ENCODE measurements at regions not wholly inside any gene's neighbourhood (a gene's known extent, or its start where the extent isn't known, plus 50 kb on each side); places are given as distances from the start of the nearest gene placed in this dataset.

DNA sequence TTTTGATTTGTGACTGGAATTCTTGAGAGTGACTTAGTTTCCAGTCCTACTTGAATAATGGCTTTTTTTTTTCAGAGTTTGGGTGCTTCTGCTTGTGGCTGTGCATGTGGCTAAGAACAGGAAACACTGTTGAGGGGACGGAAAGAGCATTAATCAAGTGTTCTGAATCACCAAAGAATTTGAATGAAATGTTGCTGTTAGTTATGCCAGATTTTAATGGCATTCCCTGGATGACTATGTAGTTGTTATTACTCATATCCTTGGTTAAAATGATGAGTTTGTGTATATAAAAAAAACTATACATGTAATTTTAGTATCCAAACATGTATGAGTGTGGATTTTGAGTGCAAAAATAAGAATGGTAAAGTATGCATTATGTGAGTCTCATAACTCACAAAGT, 347.9 kb downstream of the BCAT1 start:
- peak in 1 of 2 donors; percentile 11 for DNase-seq

DNA sequence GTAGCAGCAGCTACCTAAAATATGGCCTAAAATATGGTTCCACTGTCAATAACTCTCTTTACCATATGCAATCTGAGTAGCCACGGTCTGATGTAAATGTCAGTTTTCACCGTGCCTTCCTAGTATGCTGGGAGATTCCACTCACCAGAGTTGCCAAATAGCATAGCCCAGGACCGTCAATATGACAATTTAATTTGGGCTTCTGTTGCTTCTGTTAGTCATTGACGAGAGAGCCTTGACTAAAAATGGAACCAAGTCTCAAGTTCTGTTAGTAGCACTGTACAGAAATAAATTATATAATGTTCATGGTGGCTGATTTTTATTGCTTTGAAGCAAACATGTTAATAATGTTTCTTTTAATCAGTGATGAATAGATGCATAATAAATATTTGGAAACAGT, 348.4 kb downstream of the BCAT1 start:
- DNase-seq: no peak

DNA sequence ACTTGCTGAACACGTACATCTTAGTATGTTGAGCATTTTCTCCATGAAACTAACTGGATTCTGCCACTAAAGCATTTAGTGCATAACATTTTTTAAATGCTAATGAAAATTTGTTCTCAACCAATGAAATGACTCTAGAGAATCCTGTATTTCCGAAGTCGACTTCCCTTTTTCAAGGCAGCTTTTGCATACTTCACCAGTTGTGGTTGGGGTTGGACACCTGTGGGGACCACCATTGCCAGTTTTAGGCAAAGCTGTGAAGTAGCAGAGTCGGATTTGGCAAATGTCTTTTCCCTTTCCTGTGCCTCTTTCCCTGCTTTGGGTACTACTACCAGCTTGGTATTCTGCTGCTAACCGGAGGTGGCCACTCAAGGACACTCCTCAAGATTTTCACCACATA, 349.2 kb downstream of the BCAT1 start:
- no peak for DNase-seq

DNA sequence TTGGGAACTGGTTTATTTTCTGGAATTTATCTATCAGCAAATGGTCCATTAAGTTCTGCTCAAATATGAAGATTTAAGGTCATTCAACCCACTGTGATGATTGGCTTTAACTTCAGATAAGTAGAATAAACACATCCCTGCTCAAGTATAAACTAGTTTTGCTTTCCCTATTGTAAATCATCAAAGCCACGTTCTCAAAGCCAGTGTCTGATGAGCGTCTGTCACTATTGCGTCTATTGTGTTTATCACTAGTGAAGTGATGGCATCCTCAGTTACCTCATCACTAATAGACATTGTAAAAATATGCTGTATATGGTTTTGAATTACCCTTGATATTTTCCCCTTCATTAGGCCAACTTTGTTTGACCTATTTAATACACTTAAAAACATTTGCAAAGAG, 351.3 kb downstream of the BCAT1 start:
- DNase-seq: no peak

DNA sequence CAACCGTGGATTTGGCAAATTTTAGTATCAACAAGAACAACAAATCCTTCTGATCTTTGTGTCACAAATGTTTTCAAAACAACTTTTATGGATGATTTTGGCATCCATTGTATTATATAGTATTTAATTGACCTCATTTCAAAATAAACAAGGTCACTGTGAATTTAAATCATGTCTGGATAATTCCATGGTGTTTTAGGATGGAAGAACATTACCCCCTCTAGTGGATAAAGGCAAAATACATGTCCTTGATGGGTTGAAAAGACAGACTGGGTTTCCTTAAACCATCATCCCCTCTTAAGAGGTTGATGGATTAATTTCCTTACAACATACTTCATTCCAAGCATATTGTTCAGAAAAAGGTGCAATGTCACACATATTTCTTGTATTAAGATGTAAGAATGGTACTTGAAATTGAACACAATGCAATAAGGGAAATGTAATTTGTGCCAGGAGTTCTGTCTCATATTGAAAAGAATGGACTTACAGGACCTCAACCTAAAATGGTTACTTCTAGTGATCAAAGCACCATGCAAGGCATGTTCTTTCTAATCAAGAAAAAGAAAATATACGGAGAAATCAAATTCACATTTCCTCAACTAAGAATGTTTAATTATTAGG, 352.0 kb downstream of the BCAT1 start:
- peak; percentile 27 to 30 for DNase-seq

DNA sequence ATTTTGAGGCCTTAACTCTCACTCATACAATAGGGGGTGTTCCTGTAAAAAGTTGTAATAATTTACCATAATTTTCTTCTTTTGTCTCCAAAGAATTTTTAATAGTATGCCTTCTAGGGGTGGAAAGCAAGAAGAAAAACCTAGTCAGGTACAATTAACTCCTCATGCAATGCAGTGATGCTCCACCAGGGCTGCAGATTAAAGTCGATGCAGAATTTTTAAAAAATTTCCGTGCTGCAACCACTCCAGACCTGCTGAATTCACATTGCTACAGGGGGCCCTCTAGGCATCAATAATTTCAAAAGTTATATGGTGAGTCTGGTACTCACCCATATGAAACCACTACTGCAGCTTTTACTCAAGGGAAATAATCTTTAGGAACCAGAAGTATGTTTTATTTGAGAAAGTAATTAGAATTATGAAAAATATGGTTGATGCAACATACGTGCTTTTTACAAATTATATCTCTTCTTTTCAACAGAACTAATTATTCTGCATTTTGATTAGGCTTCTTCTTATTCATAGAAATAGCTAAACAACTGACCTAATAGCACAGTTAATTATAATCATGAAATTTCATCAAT, 353.2 kb downstream of the BCAT1 start:
- DNase-seq: no peak

DNA sequence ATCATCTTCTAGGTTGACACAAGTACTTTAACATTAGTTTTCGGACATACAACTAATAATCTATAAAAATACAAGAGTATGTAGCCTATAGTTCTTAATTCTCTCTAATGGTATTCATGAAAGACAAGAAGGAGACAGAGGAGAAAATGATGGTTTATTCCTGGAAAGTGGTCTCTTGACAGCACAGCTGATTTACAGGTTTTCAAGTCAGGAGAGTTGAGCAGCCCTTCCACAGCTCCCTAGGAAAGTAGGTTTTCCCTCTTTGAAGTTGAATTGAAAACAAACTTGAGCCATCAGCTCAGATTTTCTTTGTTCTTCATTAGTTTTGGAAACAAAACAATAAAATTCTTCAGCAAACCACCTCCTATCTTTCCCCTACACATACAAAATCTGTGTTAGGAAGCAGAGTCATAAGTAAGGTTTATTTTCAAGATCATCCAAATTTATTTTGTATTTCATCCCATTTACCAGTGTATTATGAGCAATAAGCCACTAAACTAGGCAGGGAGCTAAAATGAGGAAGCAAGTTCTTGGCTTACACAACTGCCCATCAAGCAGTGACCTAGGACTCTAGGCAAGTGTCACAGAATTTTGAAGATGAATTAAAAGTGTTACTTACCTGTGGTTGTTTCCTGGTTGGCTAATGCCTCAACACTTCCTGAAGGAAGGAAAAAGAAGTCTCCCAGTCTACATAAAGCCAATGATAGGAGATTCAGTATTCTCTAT, 357.0 kb downstream of the BCAT1 start:
- DNase-seq: peak; percentile 54 to 58

DNA sequence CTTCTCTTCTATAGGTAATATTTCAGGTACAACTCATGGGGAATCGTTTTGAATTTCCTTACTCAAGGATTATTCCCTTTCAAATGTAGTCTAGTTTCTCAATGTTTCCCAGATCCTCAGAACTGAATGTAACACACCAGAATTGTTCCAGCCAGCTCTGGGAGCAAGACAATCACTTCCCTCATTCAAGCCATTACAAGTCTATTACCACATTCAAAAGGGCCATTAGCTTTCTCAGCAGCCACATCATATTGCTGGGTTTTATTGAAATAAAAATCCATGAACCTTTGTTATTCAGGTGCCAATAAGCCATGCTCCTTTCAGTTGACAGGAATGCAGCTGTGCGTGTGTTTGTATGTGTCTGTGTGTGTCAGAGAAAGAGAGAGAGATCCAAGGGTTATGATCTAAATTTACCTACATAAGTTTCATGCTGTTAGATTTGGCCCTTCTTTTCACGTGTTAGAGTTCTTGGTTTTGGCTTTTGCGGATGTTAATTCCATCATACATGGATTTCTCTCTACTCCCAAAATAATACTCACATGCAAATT, 357.7 kb downstream of the BCAT1 start:
- DNase-seq: no peak

DNA sequence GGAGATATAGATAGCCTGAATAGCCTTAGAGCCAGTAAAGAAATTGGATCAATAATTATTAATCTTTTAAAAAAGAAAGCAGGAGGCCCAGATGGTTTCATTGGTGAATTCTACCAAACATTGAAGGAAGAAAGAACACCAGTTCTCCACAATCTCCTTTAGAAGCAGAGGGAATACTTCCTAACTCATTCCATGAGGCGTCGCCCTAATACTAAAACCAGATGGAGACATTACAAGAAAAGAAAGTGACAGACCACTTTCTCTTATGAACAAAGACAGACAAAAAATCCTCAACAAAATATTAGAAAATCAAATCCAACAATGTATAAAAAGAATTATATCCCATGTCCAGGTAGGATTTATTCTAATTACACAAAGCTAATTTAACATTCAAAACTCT, 362.6 kb downstream of the BCAT1 start:
- no peak for DNase-seq

DNA sequence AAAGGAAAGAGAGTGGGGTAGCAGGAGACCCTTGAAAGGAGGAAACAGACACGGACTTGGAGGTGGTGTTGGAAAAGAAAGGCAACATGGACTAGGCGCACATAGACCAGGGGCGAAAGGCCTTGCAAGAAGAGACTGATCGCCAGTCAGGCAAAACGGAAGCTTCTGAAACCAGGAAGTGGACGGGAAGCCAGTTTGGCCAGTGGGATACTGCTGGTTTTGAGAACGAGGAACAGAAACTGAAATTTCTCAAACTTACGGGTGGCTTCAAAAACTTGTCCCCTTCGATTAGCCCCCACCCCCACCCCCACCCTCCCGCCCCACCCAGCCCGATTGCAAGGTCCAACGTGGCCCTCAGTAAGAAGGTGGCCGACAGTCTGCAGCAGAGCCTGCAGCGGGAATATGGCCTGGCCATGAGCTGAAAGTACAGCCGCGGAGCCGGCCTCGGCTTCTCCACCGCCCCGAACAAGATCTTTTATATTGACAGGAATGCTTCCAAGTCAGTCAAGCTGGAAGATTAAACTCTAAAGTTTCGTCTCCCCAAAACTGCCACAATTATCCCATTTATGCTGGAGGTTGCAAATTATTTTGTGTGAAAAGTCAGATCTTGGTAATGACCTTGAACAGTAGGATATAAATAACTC, 364.7 kb downstream of the BCAT1 start:
- peak; percentile 65 to 71 for DNase-seq

DNA sequence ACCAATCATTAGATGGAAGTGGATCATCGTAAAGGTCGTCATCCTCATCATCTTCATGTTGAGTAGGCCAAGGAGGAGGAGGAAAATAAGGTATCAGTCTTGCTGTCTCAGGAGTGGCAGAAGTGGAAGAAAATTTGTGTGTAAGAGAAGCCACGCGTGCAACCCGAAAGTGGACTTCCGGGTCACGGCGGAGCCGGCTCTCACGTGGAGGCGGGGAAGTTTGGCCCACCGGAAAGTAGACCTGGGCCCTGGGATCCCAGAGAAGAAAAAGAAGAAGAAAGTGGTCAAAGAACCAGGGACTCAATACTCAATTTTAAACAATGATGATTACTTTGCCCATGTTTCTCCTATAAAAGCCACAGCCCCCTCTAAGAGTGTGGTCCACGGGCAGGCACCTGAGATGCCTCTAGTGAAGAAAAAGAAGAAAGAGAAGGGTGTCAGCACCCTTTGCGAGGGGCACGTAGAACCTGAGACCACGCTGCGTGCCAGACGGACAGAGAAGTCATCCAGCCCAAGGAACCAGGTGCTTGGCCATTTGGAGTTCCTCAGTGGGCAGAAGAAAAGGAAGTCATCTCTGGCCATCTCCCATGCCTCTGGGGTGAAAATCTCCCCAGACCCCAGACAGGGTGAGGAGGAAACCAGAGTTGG, 365.8 kb downstream of the BCAT1 start:
- DNase-seq: no peak

DNA sequence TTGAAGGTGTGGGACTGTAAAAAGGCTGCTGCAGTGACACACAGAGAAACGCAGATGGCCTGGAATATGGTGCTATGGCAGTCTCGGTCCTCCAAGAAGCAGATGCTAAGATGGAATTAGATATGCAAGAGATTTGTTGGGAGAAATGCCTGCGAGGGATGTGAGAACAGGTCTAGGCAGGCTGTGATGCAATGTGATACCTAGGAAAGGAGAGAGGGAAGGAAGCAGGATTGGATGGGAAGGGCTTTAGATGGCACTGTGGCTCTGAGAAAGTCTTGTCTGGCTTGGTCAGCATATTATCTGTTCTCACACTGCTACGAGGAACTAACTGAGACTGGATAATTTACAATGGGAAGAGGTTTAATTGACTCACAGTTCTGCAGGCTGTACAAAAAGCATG, 374.4 kb downstream of the BCAT1 start:
- no peak for DNase-seq

DNA sequence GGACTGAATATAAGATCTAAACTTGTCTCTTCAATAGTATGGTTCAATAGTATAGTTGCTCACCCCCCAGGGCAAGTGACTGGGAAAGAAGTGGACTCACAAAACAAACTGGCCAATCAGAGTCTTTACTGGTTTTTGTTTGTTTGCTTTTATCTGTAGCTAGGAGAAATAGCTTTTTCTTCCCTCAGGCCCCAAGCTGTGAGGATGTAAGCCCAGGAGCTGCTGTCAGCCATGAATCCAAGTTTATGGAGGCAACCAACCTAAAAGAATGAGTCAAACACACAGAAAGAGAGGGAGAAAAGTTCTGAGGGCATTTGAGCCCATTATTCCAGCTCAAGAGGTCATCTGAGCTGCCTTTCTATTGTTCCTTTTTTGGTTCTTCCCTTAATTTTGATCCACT, 375.3 kb downstream of the BCAT1 start:
- DNase-seq: no peak

DNA sequence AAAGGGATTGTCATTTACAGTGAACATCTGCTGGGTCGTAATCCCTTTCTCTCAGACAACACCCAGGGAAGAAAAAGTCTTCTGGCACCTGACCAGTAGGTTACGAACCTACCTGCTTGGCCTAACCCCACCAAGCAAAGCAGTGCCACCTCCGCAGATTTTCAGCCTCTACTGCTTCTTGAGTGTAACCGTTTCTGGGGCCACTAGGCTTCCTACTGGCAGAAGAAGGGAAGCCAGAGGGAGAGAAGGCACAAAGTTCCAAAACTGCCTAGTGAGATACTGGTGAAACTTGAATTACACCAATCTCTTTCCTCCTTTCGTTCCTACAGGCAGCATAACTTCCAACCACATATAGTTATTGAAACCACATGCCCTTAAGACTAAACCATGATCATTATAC, 383.6 kb downstream of the BCAT1 start:
- DNase-seq: no peak

DNA sequence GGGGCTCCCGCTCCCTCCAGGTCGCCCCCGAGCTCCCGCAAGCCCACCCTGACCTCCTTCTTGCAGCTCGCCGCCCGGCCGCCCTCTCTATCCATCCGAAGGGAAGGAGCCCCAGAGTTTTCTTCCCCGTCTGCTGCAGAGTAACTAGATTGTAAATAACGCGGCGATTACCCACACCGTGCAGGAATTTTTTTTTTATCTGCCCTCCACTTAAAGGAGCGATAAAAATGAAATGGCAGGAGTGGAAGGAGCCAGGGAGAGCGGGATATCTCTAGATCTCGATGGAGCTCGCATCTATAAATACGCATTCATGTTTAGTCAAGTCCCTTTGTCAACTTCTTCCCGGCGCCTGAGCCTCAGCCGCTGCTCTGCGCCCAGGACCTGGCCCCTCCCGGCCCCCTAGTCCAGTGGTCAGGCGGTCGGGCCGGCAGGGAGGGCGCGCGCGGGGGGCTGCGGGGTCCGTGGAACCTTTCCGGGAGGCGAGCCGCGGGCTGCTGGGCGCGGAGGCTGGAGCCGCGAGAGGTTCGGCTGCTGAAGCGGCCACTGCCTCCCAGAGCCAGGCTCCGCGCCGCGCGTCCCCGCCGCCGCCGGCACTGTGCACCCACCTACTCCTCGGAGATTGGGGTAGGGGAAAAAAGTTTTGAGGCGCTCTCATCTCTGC, 386.0 kb downstream of the BCAT1 start:
- no peak for DNase-seq

DNA sequence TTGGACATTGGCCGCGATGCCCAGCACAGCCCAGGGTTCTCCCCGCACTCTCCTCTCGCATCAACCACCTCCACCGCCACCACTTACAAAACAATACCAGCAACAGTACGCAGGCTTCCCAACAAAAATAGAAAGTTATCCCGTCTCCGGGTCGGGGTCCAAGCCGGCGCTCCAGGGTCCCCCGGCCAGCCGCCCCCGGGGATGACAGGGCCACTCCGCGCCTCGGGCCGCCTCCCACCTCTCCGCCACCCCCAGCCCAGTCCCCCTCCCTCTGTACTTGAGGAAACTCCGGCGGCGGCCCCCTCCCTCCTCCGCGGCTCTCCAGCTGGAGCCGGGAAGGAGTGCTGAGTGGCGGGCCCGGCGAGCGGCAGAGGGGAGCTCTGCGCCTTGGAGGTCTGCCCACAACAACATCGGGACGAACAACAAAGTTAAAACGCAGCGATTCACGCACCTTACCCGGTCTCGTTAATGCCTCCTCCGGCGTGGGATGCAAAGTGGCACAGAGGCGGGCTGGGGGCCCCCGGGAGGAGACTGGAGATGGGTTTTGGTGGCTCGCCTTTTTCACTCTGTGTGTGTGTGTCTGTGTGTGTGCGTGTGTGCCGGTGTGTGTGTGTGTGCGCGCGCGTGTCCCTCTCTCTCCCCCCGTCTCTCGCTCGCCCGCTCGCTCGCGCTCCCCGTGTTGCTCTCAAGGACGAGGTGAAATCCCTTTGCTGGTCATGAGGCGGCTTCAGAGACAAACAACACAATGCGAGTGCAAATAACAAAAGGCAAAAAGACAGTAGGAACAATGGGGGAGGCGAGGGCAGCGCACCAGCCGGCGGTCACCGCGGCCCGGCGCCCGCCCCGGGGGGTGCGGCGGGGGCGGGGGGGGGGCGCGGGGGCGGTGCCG, 386.8 kb downstream of the BCAT1 start:
- no peak for DNase-seq

DNA sequence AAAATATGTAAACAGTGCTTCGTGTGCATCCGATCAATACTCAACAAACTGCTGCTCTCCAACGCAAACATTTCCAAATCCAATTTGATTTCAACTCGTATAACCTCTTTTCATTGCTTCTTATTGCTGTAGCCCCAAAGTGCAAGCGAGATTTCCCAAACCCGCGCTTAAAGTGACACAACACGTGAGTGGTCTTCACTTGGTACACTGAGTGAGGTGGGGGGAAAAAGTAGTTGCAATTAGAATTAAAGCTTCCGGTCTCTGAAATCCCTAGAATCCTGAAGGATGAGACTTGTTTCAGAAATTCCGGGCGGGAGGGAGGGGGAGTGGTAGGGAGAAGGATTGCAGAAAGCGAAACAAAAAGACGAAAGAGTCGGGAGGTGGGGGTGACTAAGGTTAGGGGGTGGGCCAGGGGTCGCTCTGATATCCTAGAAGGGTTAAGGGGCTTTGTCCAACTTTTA, 387.5 kb downstream of the BCAT1 start:
- DNase-seq: no peak

DNA sequence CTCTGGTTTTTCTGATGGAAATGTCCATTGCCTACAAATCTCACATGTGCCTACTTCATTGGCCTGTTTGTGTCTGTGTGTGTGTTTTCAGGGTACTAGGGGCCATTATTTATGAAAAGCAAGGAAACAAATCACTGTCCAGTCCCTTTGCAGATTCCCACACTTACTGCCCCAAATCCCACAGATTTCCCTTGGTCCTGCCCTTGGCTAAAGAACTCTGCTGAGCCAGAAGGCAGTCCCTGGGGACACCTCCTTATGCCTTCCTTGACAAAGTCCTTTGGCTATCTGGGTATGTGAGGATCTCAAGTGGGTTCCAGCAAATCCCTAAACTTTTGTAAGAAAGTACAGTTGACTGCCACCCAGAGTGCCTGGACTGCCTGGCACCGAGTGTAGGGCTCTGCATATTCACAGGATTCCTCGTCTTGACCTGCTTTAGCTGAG, 388.1 kb downstream of the BCAT1 start:
- DNase-seq: no peak

DNA sequence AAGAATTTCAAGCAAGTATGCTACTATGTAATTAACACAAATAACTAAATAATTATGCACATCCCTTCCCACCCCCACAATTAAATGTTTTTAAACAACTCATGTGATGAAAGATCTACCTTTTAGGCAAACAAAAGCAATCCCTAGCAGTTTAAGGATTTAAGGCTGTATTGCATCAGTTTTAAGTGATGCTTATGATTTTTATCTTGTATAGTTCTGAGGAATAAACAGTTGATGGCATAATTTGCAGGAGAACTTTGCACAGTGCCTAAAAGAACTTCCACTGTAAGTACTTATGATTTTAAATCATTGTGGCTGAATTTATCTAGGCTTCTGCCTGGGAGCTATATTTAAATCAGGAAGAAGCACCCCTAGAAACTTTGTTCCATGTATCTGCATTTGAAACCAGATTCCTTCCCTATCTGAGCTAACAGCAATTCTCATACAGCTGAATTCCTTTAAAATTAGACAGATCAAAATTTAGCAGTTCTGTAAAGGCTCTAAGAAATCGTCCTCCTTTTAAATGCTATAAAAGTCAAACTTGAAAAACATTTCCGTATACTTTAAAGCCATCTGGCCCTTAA, 388.6 kb downstream of the BCAT1 start:
- no peak for DNase-seq

DNA sequence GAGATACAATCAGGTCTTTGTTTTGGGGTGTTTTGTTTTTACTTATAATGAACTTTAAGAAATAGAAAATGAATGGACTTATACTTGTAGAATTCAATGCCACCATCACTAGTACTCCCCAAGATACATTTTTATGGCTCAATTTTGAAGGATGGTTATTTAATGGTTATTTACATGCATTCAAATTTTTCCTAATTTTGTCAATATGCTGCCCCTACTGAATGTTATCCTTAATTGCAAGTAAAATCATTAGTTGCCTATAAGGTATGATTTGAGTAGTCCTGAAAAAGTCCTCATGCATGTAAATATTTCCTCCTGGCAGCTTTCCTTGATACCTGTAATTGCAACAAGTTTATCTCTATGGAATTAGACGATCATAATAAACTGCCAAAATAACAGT, 391.2 kb downstream of the BCAT1 start:
- DNase-seq: no peak

DNA sequence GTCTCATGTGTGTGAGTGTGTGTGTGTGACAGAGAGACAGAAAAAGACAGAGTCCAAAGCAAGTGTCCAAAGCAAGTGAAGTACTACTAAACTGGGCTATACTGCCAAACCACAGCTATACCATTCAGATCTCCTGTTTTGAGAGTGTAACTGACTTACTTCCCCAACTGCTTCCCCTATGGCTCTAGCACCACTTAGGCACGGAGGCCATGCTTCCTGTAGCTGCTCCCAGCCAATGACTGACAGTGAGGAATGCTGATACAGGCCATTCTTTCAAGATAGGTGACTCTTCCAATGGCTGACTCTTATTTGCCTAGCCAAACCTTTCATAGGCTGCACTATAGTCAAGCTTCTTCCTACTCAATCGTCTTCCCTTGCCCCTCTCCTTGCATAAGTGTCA, 393.2 kb downstream of the BCAT1 start:
- DNase-seq: no peak
